ENCODE measurements at regions not wholly inside any gene's neighbourhood (a gene's known extent, or its start where the extent isn't known, plus 50 kb on each side); places are given as distances from the start of the nearest gene placed in this dataset.
A peak's percentile ranks its signal among the peaks of the same experiment; 100 is the strongest.
"Not testable (repeated sequence)": the region's sequence is repeated elsewhere in the genome, so short reads cannot be mapped to it uniquely, and the experiment has no call there.

DNA sequence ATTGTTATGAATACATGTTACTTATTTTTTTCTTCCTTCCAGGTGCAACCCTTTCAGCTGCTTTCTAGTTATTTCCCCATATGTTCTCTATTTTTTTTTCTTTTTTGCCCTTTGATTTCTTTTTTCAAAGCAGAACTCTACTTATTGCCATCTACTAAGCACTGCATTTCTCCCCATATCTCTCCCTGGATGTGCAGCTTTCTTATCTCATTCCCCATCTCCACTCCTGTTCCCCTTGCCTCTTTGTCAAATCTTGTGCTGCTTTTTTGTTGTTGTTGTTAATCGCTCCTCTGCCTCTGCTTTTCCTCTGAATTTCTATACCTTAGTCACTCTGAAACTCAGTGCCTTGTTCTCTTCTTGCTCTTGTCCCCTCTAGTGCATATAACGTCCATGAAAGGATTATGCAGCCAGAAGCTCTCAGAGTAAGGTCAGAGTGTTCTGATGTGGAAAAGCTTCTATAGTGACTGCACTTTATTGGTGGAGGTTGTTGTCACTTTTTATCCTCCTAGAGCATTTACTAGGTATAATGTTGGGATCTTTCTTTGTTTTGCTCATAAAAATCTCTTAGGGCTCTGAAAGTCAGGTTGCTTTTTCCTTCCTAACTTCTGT lies 51.1 kb upstream of the JADE1 start:
- no peak for DNase-seq (ENCODE audit: low read depth)

DNA sequence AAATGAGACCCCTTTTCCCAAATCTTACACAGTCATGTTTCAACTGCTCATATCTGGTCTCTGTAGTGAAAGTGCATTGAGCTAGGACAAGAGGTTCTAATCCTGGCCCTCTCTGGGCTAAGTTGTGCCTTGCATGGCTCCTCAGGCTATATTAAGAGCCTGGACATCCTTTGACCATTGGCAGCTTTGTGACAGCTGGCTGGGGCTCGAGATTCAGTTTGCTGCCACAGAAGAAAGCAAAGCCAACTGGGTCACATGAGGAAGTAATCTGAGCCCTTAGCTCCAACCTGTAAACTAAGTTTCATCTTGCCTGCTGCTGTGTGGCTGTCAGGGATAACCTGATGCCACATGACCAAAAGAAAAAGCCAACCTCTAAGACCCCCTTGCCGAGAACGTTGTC lies 51.8 kb upstream of the JADE1 start:
- DNase-seq (ENCODE audit: low read depth) = peak; percentile 33

DNA sequence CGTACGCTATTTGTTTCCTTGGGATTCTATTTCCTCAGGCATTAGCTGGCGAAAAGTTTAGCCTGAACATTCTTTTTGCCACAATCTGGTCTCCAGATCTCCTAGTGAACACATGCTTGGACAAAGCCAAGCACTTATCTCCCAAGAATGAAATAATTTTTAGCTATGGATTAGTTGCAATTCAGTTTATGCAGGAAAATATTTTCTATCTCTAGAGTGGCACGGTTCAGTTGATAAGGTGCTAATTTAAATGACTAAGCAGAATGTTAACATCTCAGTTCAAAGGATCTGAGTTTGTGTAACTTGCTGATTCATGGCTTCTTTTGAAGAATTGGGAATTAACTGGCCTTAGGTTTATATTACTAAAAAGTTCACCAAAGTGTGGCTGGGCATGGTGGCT lies 58.1 kb upstream of the JADE1 start:
- DNase-seq (ENCODE audit: low read depth) = no peak

DNA sequence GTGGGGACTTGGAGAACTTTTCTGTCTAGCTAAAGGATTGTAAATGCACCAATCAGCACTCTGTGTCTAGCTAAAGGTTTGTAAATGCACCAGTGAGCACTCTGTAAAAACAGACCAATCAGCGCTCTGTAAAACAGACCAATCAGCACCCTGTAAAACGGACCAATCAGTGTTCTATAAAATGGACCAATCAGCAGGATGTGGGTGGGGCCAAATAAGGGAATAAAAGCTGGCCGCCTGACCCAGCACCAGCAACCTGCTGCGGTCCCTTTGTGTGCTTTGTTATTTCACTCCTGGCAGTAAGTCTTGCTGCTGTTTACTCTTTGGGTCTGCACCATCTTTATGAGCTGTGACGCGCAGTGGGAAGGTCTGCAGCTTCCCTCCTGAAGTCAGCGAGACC lies 67.8 kb upstream of the JADE1 start:
- not testable (repeated sequence) for DNase-seq (ENCODE audit: low read depth)

DNA sequence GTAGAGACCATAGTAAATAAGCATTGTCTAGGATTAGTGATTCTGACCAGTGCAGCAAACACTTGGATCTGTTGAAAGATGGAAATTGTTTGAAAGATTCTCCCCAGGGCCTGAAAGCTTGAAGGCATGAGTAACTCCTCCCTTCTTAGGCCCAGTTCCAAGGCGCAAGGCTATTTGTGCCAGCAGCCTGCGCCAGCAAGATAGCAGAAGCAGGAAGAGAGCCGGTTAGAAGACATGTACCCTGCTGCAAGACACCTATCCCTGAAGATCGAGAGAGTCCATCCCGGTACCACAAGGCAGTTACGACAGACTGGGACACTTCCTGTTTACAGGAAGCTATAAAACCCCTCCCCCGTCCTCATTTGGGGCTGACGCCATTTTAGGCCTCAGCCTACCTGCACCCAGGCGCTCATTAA lies 72.4 kb upstream of the JADE1 start:
- DNase-seq (ENCODE audit: low read depth) = no peak

DNA sequence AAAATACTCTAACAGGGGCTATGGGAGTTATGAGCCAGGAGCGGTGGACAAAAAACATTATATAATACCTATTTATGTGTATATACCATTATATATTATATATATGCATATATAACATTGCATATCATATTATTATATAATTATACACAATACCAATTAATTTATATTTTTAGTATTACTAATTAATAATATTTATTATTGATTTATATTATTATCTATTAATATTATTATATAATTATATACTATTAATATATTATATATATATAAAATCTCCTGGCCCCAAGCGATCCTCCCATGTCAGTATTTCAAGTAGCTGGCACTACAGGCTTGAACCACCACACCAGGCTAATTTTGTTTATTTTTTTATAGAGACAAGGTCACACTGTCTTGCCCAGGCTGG lies 73.8 kb upstream of the JADE1 start:
- DNase-seq (ENCODE audit: low read depth) = no peak

DNA sequence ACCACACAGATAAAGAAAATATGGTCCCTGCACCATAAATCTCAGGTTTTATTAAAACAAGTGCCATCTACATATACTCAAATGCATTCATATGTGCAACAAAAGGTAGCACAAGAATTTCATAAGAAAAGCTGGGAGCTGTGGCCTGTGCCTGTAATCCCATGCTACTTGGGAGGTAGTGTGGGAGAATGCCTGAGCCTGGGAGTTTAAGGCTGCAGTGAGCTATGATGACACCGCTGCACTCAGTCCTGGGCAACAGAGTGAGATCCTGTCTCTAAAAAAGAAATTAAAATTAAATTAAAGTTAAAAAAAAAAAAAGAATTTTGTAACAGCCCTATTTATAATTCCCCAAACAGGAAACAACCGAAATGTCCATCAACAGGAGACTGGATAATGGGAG lies 81.3 kb upstream of the JADE1 start:
- DNase-seq (ENCODE audit: low read depth) = no peak

DNA sequence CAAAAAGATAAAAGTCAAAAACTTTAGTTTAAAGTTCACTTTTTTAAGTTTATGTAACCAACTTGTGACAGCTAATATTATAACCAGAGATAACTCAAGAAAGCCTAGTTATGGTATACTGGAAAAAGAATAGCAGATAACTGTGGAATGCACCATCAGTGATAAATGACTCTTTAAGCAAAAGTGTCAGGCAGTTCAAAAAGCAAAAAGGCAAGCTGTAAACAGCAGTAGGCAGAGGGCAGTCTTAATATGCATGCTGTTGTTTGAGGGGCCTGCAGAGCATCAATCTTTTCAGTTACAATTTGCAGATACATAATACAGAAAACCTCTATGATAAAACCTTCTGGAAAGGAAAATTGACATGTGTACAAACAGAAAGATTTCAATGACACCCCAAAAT lies 81.8 kb upstream of the JADE1 start:
- DNase-seq (ENCODE audit: low read depth) = no peak

DNA sequence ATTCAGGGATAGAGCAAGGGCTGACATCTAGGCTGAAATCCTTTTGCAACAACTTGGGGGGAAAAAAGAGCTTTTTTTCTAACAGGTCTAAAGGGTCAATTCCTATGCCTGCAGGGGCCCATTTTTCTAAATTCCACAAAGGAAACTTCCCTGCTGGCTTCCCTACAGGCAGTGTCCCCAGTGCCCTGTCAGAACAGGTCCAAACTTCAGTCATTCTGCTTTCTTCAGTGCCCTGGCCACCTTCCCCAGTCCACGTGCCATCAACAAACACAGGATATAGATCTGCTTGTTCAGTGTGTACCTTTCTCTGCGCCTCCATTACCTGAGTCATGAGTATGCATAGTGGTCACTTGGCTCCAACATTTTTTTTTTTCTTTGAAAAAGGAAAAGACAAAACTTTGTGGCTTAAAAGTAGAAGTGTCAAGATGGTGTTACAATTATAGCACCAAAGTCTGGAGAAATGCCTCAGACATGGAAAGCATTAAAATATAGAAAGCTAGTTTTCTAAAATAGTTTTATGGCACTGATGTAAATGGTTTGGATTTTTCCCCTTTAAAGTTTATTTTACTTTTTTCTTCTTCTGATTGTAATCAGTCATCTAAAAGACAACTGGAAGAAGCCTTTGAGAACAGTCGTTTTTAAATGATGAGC lies 84.0 kb upstream of the JADE1 start:
- no peak for DNase-seq (ENCODE audit: low read depth)

DNA sequence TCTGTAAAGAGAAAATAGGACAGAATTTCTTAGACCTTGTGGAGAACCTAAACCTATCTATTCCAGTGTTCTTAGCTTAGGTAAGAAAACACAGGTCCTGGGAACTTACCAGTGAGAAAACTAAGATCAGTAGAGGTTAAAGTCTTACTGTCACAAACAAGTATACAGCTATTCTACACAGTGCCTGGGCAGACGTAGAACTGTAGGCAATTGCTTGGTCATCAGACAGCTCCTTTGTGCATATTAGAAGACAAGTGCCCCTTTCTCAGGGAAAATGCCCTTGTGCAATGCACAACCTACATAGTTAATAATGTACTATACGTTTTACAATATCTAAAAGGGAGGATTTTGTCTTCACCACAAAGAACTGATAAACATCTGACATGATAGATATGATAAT lies 86.6 kb upstream of the JADE1 start:
- no peak for DNase-seq (ENCODE audit: low read depth)

DNA sequence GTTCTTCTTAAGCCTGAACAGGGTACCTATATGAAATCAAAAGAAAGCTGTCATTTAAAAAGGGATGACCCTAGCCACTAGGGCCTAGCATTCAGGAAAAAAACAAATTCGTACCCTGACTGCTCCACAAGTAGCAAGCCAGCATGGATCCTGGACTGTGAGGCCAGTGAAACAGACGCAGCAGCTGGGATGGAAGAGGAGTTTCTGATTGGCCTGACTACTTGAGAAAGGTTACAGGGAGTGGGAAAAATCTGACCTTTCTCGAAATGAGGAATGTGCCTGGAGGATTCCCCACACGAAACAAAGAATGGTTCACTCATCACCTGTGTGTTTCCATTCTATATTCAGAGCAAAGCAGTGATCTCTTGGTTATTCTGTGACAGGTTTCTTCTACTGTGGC lies 87.6 kb upstream of the JADE1 start:
- no peak for DNase-seq (ENCODE audit: low read depth)

DNA sequence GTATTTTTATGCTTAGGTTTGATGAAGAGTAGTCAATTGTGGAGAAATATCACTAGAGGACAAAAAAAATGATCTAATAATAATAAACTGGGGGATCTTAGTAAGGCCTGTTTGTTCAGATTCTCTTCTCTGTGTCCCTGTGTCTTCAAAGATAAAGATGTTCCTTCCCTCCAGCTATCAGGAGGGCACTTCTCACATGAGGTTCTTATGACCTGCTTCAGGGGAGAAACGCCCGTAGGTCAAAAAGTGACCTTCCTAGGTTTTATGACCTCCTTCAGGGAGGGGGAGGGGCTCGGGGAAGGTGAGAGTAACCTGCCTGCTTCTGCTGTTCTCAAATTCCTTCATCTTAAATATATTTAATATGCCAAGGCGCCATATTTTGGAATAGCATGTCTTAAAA lies 89.2 kb upstream of the JADE1 start:
- DNase-seq (ENCODE audit: low read depth) = no peak

DNA sequence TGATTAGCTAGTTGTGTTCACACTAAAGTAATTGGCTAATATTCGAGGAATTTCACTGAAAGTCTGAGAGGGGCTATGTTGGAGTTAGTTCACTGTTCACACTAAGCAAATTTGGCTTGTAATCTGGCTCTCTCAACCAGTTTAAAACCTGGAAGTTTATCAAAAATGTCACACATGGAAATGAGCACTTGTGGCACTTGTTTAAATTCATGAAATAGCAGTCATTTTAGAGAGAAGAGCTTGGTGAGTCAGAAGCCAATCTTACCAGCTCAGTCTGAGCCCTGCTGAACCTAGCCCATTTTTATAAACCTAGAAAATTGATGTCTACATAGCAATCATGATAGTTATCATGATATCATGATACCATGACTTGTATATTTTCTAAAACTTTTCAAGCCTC lies 90.7 kb upstream of the JADE1 start:
- peak; percentile 65 for DNase-seq (ENCODE audit: low read depth)

DNA sequence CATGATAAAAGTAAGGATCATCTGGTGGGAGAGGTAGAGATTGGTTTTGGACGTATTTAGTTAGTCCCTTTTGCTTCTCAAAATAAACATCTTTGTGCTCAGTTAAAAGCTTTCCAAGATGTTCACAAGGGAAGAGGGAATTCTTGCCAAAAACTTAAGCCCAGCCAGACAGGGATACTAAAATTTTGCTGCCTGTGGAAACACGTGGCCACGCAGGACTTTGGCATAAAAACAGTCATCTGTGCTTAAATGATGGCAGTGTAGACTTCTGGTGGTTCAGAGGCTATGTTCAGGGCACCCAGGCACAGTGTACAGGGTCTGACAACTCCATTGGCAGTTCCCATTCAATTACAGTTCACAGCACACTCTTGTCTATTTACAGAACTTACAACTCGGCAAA lies 93.2 kb upstream of the JADE1 start:
- DNase-seq (ENCODE audit: low read depth) = no peak

DNA sequence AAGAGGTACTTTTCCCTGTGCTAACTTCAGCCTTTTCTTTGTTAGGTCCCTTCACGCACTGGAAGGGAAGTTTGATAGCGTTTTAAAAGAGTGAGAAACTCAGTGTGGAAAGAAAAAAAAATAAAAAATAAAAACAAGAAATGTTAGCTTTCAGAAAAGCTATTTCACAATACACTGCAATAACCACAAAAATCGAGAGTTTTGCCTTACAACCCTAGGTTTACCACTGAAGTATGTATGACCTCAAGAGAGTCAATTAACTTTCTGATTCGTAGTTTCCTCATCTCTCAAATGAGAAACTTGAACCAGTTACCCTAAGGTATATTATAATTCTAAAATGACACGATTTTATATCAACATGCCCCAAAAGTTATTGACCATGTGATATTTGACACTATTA lies 93.9 kb upstream of the JADE1 start:
- DNase-seq (ENCODE audit: low read depth) = peak; percentile 7

DNA sequence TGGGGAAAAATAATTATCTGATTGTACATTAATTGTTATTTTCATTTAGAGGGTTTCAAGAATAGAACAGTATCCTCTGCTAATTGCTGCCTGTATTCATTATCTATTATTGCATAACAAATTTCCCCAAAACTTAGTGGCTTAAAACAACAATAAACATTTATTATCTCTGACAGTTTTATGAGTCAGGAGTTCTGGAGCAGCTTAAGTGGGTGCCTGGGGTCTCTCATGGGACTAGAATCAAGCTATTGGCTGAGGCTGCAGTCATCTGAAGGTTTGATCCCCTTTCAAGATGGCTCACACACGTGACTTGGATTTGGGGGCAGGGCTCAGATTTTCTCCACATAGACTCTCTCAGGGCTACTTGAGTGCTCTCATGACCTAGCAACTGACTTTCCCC lies 98.1 kb upstream of the JADE1 start:
- DNase-seq (ENCODE audit: low read depth) = no peak

DNA sequence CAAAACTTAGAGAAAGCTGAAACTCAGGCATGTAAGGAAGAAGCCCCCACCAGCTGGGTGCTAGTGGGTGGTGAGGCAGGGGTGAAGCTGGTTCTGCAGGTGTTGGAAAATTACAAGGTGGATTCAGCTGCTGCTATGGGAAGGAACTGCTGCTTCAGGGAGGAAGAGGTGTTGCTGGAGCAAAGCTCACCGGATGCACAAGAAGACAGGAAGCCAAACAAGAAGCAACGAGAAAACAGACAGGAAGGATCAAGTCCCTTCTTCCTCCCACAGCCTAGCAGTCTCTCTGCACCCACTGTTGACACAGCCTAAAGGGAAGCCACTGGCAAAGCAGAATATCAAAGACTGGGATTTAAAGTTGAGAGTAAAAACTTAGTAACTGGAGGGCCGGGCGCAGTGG lies 100.2 kb upstream of the JADE1 start:
- DNase-seq (ENCODE audit: low read depth) = no peak

DNA sequence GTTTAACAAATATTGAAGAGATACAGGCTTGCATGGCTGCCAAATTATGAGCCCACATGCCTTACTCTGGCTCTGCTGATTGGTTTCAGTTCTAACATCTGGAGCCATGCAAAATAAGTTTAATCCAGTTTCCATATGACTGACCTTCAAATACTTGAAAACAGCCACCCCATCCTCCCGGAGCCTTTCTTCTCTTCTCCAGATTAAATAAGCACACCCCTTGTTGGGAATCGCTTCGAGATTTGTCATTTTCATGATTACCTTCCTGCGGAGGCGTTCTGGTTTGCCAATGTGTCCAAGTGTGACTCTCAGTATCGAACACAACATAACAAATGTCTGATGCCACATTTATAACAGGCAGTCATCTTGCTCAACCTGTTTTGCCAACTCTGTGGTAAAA lies 101.6 kb upstream of the JADE1 start:
- DNase-seq (ENCODE audit: low read depth) = peak; percentile 5

DNA sequence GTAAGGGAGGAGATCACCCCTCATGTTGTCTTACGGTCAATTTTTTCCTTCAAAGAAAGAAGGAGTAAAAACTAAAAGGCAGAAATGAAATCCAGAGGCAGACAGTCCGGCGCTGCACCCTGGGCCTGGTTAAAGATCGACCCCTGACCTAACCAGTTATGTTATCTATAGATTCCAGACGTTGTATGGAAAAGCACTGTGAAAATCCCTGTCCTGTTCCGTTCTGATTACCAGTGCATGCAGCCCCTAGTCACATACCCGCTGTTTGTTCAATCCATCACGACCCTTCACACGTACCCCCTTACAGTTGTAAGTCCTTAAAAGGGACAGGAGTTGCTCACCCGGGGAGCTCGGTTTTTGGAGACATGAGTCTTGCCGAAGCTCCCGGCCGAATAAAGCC lies 105.6 kb upstream of the JADE1 start:
- no peak for DNase-seq (ENCODE audit: low read depth)

DNA sequence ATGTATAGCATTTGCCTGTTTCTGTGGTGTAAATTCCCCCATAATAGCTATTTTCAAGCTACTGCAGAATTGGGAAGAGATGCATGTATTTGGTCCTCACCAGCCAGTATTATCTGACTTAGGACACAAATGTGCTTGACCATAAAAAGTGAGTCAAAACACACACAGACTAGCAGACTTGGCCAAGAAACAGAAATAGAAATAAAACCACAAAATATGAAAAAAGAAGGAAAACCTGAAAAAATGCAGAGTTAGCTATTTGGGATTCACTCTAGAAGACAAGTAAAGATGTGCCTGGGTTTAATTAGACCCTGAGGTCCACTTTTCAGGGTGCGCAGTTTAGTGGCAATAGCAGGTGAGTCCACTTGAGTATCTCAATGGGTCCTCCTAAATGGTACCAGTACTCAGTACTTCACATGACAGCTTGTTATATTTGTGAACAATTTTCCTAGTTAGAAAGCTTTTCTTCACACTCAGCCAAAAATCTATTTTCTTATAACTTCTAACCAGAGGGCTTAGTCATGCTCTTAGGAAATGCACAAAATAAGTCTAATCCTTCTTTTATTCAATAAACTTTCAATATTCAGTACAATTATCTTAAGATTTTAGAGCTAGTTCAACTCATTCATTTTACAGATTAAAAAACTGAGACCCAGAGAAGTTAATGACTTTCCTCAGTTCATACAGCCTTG lies 108.7 kb upstream of the JADE1 start:
- no peak for DNase-seq (ENCODE audit: low read depth)

DNA sequence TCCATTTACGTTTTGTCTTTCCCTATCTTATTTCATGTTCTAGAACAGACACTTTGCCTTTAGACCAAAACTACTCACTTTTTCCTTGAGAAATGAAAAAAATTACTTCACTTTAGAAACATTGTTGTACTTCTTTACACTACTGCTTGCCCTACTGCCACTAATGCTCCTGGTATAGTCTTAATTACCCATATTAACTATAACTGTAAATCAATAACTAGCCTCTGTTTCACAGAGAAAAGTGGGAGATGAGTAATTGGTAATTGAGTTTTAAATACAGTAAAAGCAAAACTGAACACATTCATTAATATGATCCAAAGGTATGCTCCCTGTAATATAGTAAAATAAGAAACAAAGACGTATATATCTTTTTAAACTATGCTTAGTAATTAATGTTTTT lies 111.1 kb upstream of the JADE1 start:
- no peak for DNase-seq (ENCODE audit: low read depth)

DNA sequence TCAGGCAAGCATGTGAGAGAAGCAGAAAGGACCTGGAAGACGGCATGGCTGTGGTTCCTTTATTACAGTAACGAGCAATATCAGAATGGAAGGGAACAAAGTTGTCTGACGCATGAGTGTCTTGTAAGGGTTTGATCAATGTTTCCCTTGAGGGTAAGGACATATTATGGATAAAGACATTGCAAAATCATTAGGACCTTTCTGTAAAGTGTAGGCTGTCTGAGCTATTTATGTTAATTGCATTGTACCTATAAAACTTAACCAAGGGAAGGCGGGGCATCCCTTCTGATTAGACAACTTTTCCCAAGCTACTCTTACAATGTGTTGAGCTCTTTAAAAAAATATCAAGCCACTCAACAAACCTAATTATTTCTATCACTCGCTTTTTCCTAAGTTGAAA lies 112.2 kb upstream of the JADE1 start:
- no peak for DNase-seq (ENCODE audit: low read depth)

DNA sequence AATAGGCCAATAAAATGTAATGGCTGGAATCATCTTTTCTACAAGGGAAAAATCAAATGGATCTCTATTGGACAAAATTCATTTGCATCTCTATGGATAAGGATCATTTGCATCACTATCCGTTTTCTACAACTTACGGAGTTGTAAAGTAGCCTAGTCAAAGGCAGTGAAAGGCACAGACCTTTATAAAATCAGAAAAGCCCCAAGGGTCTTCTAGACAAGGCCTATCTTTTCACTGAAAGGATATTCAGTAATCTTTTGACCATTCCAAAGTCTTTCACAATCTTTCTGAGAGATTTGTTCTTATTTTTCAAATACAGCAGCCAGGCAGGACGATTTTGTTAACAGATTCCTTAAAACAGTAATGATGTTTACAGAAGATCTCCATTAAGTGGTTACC lies 119.5 kb upstream of the JADE1 start:
- no peak for DNase-seq (ENCODE audit: low read depth)
